Neuronal stem cell (in vitro differentiated cells): ENCODE measurements at regions not wholly inside any gene's neighbourhood (a gene's known extent, or its start where the extent isn't known, plus 50 kb on each side); places are given as distances from the start of the nearest gene placed in this dataset.
A peak's percentile ranks its signal among the peaks of the same experiment; 100 is the strongest.

ENCODE experiments used
- DNase-seq: peaks from one replicate; pipeline ENCODE4 v3.0.0-alpha.2; 2013; ENCODE audit warnings: low spot score
- H2AFZ ChIP-seq: one replicate; pipeline ENCODE4 v1.6.1; 2013; ENCODE audit warnings: mild to moderate bottlenecking, low read length, inconsistent platforms
- H2AK5ac ChIP-seq: 2 replicates; pipeline ENCODE4 v1.6.1; 2013; ENCODE audit warnings: low read depth, mild to moderate bottlenecking, inconsistent platforms, low read length, moderate library complexity, mixed read lengths
- H2BK120ac ChIP-seq: 2 replicates; pipeline ENCODE4 v1.6.1; 2013; ENCODE audit warnings: low read depth, mild to moderate bottlenecking, inconsistent platforms, low read length, moderate library complexity, mixed read lengths
- H2BK12ac ChIP-seq: one replicate; pipeline ENCODE4 v1.6.1; 2013; ENCODE audit warnings: low read length, inconsistent platforms
- H2BK15ac ChIP-seq: 2 replicates; pipeline ENCODE4 v1.6.1; 2013; ENCODE audit warnings: mild to moderate bottlenecking, low read length, inconsistent platforms, mixed read lengths
- H2BK5ac ChIP-seq: one replicate; pipeline ENCODE4 v1.6.1; 2013; ENCODE audit warnings: inconsistent platforms, mild to moderate bottlenecking, low read length, moderate library complexity
- H3K14ac ChIP-seq: one replicate; pipeline ENCODE4 v1.6.1; 2013; ENCODE audit warnings: low read length, inconsistent platforms
- H3K18ac ChIP-seq: 2 replicates; pipeline ENCODE4 v1.6.1; 2013; ENCODE audit warnings: low read length, inconsistent platforms
- H3K23ac ChIP-seq: 2 replicates; pipeline ENCODE4 v1.6.1; 2013; ENCODE audit warnings: low read depth, mild to moderate bottlenecking, mixed read lengths, low read length, inconsistent platforms; ENCODE audit not compliant: poor library complexity
- H3K27ac ChIP-seq: replicated peaks from 3 replicates; pipeline ENCODE4 v1.5.1; 2013; ENCODE audit warnings: low read length, inconsistent platforms
- H3K27me3 ChIP-seq, 3 experiments: 2 replicates each; pipeline ENCODE4 v1.6.1; 2013; ENCODE audit warnings: low read length in 3 of 3, mild to moderate bottlenecking in 2 of 3, inconsistent platforms in 1 of 3, low read depth in 1 of 3, mixed read lengths in 1 of 3, moderate library complexity in 1 of 3; ENCODE audit not compliant: control insufficient read depth in 3 of 3, insufficient read depth in 3 of 3
- H3K36me3 ChIP-seq, 2 donors: replicated peaks in 1 of 2; 2 replicates each; pipeline ENCODE4 v1.6.1; 2013; ENCODE audit warnings: low read length in 2 of 2; ENCODE audit not compliant: control insufficient read depth in 2 of 2, insufficient read depth in 2 of 2
- H3K4ac ChIP-seq: 2 replicates; pipeline ENCODE4 v1.6.1; 2013; ENCODE audit warnings: inconsistent platforms, mild to moderate bottlenecking, low read length, moderate library complexity
- H3K4me1 ChIP-seq, 2 donors: 1 replicate in 1 of 2; 2 replicates in 1 of 2; pipeline ENCODE4 v1.6.1; 2013; ENCODE audit warnings: low read length in 2 of 2, low read depth in 1 of 2; ENCODE audit not compliant: control insufficient read depth in 2 of 2, insufficient read depth in 1 of 2
- H3K4me2 ChIP-seq: one replicate; pipeline ENCODE4 v1.6.1; 2013; ENCODE audit warnings: mild to moderate bottlenecking, low read length, inconsistent platforms; ENCODE audit not compliant: insufficient read depth, poor library complexity, severe bottlenecking
- H3K4me3 ChIP-seq, 2 donors: 2 replicates each; pipeline ENCODE4 v1.5.1; 2013; ENCODE audit warnings: low read length in 2 of 2, mild to moderate bottlenecking in 2 of 2, inconsistent platforms in 1 of 2, moderate library complexity in 1 of 2
- H3K79me1 ChIP-seq: one replicate; pipeline ENCODE4 v1.6.1; 2013; ENCODE audit warnings: low read depth, mild to moderate bottlenecking, inconsistent platforms, low read length, moderate library complexity
- H3K9ac ChIP-seq: one replicate; pipeline ENCODE4 v1.6.1; 2013; ENCODE audit warnings: mild to moderate bottlenecking, low read depth, low read length, inconsistent platforms; ENCODE audit not compliant: poor library complexity
- H3K9me3 ChIP-seq, 2 donors: replicated peaks in 1 of 2; 2 replicates each; pipeline versions ENCODE3 to v1.6.1; 2013; ENCODE audit warnings: low read length in 2 of 2, mild to moderate bottlenecking in 2 of 2, inconsistent platforms in 1 of 2, low read depth in 1 of 2, mixed read lengths in 1 of 2, moderate library complexity in 1 of 2; ENCODE audit not compliant: control insufficient read depth in 2 of 2, insufficient read depth in 1 of 2
- H4K8ac ChIP-seq: one replicate; pipeline ENCODE4 v1.6.1; 2013; ENCODE audit warnings: low read depth, mild to moderate bottlenecking, inconsistent platforms, low read length, moderate library complexity
- H4K91ac ChIP-seq: one replicate; pipeline ENCODE4 v1.6.1; 2013; ENCODE audit warnings: low read length, low read depth, mild to moderate bottlenecking, inconsistent platforms; ENCODE audit not compliant: poor library complexity
- WGBS, 2 donors: extraction: QIAGEN DNeasy Blood & Tissue Kit; methylation state at CpG; one replicate each; pipeline ENCODE4 v1.1.7; 2013; ENCODE audit warnings: missing lambda C conversion rate in 2 of 2, mixed read lengths in 1 of 2; ENCODE audit not compliant: insufficient read length in 2 of 2, insufficient replicate concordance in 1 of 2; ENCODE audit errors: extremely low coverage in 2 of 2; 5-methylcytosine and 5-hydroxymethylcytosine counted together

DNA sequence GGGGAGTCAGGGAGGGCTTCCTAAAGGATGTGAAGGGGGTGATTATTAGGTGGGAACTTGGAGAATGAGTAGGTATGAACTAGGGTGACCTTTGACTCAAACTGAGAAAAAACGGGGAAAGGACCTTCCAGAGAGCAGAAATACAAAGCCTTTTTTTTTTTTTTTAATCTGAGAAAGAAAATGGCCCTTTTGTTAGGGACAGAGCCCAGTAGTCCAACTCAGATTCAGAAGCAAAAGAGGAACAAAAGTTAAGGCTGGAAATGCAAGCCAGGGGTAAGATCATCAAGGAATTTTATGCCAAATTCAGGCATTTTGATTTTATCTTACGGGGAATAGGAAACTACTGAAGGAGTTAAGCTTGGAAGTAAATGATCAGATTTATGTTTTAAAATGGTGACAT, 96.0 kb upstream of the SMYD2 start:
- H3K9me3 ChIP-seq, result peaks cover 0 to 3% of the 10 kb centered on the region in 2 donors
- H3K27ac ChIP-seq, result no peak overlapping the region
- no peak overlapping the region for H2BK12ac ChIP-seq
- peaks cover 4 to 10% of the 10 kb centered on the region in 2 donors for H3K4me1 ChIP-seq
- no CpG with 5 or more reads among the region's 2 CpGs for WGBS, 2 donors
- no peak overlapping the region for H4K8ac ChIP-seq
- DNase-seq, result no peak
- no peak overlapping the region for H3K4me3 ChIP-seq
- no peak overlapping the region for H2AK5ac ChIP-seq
- H2BK5ac ChIP-seq, result no peak overlapping the region
- no peak overlapping the region for H2BK15ac ChIP-seq
- no peak overlapping the region for H3K4me2 ChIP-seq
- H3K14ac ChIP-seq, result no peak overlapping the region
- no peak overlapping the region for H4K91ac ChIP-seq
- H3K18ac ChIP-seq, result no peak overlapping the region
- H3K4ac ChIP-seq, result no peak overlapping the region
- no peak overlapping the region for H3K9ac ChIP-seq
- no peak overlapping the region for H2BK120ac ChIP-seq
- H3K27me3 ChIP-seq, result peaks cover 0 to 58% (median 17%) of the 10 kb centered on the region in 3 experiments
- no peak overlapping the region for H2AFZ ChIP-seq
- no peaks in the 10 kb centered on the region for H3K36me3 ChIP-seq
- H3K23ac ChIP-seq, result no peak overlapping the region
- H3K79me1 ChIP-seq, result no peaks in the 10 kb centered on the region

DNA sequence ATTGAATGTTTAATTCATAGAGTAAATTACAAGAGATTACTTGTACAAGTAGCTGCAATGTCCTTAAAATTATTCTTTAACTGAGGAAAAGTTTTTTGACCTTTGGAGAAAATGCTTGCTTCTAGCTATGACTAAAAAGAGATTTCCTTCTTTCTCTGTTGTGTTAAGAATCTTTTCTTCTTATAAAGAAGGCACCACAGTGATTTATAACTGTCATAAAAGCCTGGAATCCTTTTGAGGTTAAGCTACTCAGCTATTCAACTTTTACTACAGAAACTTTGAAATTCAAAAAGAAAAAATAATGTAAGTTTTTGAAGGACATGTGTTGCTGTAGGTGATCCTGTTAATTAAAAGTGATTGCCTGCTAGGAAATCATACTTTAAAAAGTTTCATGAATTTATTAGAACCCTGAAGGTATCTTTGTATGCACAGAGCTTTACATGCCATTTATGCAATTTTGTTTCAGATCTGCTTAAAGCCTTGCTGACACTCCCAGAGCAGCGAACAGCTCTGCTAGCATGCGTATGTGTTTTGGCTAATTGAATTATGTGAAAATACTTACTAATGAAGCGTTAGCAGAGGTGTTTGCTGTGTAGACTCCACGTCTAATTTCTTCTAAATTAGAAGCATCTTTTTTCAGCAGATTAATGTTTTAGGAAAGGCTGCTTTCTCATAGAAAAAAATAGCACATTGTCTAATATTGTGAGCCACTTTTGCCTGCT, 94.7 kb upstream of the SMYD2 start:
- H3K4ac ChIP-seq, result no peak overlapping the region
- no peak overlapping the region for H3K4me2 ChIP-seq
- no peak for DNase-seq
- no peak overlapping the region for H4K91ac ChIP-seq
- H3K27me3 ChIP-seq, result peaks cover 0 to 67% (median 17%) of the 10 kb centered on the region in 3 experiments
- H2BK120ac ChIP-seq, result no peak overlapping the region
- no peak overlapping the region for H2BK15ac ChIP-seq
- H4K8ac ChIP-seq, result no peak overlapping the region
- H3K27ac ChIP-seq, result no peak overlapping the region
- H3K4me1 ChIP-seq, result peaks cover 4 to 10% of the 10 kb centered on the region in 2 donors
- H3K23ac ChIP-seq, result no peak overlapping the region
- H2AFZ ChIP-seq, result no peak overlapping the region
- no peak overlapping the region for H3K18ac ChIP-seq
- H3K9ac ChIP-seq, result no peak overlapping the region
- H2AK5ac ChIP-seq, result no peak overlapping the region
- no peaks in the 10 kb centered on the region for H3K36me3 ChIP-seq
- H2BK5ac ChIP-seq, result no peak overlapping the region
- no peak overlapping the region for H3K14ac ChIP-seq
- no CpG with 5 or more reads among the region's 4 CpGs for WGBS, 2 donors
- H2BK12ac ChIP-seq, result no peak overlapping the region
- no peaks in the 10 kb centered on the region for H3K79me1 ChIP-seq
- peaks cover 0 to 3% of the 10 kb centered on the region in 2 donors for H3K9me3 ChIP-seq
- H3K4me3 ChIP-seq, result no peak overlapping the region

DNA sequence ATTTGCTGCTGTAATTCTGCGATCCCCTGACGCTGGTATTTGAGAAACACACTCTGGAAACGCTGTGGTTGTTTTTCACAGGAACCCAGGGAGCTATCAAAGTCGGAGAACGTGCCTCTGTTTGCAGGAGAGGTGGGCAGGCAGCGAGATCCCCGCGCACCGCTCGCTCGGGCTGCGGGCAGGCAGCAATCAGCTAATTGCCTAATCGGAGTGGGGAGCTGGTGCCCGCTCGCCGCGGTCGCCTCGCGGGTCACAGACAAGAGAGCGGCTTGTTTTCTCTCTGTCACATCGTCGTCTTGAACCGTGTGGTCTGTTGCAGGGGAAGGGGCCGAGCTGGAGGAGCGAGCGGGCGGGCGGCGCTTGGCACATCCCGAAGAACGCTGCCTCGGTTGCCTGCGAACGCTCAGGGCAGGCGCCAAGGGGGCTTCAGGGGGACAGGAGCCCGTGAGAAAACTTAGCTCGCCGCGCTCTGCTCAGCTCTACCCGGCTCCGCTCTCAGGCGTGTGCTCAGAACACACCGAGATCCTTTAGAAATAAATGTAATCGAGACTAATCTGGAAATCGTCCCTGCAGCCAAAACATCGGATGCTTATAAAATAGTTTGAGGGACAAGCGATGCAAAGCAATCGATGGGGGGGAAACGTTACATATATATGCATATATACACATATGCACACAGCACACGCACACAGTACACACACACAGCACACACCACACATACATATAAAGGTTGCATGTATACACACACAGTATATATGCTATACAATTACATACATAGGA, 93.6 kb upstream of the SMYD2 start:
- Histone ChIP-seq H3K27me3 (peaks cover 0 to 69% (median 17%) of the 10 kb centered on the region in 3 experiments), H2BK15ac (peak overlapping the region; percentile 37)
- WGBS, 2 donors, result no CpG with 5 or more reads among the region's 51 CpGs

DNA sequence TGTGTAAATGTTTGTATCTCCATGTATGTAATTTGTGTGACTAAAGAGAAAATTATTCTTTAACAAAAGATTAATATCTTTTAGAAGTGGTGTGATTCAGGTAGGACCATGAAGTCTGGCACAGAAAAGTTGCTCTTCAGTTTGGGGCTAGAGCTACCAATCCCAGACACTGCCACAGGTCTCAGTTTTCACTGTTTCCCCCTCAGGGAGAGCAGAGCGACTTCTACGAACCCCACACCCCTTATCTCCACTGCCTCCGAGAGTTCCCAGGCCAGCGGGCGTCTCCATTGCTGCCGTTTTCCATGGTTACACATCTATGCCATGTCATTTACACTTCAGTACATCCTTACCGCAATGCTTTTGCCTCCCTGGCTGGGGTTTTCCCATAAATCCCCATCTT, 93.0 kb upstream of the SMYD2 start:
- H2BK12ac ChIP-seq, result no peak overlapping the region
- no peaks in the 10 kb centered on the region for H3K36me3 ChIP-seq
- H4K8ac ChIP-seq, result no peak overlapping the region
- H3K23ac ChIP-seq, result no peak overlapping the region
- no peak overlapping the region for H3K4me3 ChIP-seq
- no peak overlapping the region for H3K27ac ChIP-seq
- peaks cover 0 to under 1% of the 10 kb centered on the region in 2 donors for H3K9me3 ChIP-seq
- peaks cover 0 to 69% (median 17%) of the 10 kb centered on the region in 3 experiments for H3K27me3 ChIP-seq
- no peak overlapping the region for H3K4me2 ChIP-seq
- no peak overlapping the region for H2BK5ac ChIP-seq
- H2AFZ ChIP-seq, result no peak overlapping the region
- no peak for DNase-seq
- no peak overlapping the region for H4K91ac ChIP-seq
- H3K18ac ChIP-seq, result peak overlapping the region; percentile 72
- peaks cover 4 to 12% of the 10 kb centered on the region in 2 donors for H3K4me1 ChIP-seq
- no peaks in the 10 kb centered on the region for H3K79me1 ChIP-seq
- no peak overlapping the region for H2AK5ac ChIP-seq
- WGBS, 2 donors, result no CpG with 5 or more reads among the region's 7 CpGs
- H2BK15ac ChIP-seq, result no peak overlapping the region
- H3K9ac ChIP-seq, result no peak overlapping the region
- H3K4ac ChIP-seq, result no peak overlapping the region
- no peak overlapping the region for H2BK120ac ChIP-seq
- no peak overlapping the region for H3K14ac ChIP-seq

More for the DNA sequence above, 93.6 kb upstream of the SMYD2 start:
- Histone ChIP-seq H4K91ac (no peak overlapping the region), H2AK5ac (no peak overlapping the region), H3K18ac (peak overlapping the region; percentile 94), H2BK5ac (no peak overlapping the region), H4K8ac (no peak overlapping the region), H2AFZ (peak overlapping the region; percentile 91), H3K27ac (no peak overlapping the region), H3K23ac (no peak overlapping the region), H3K14ac (no peak overlapping the region), H3K36me3 (no peaks in the 10 kb centered on the region), H3K9me3 (peaks cover 0 to 3% of the 10 kb centered on the region in 2 donors), H3K4me2 (peak overlapping the region; percentile 68), H3K9ac (peak overlapping the region; percentile 53), H3K4me1 (peaks cover 4 to 10% of the 10 kb centered on the region in 2 donors), H3K4ac (no peak overlapping the region), H3K79me1 (no peaks in the 10 kb centered on the region), H2BK120ac (no peak overlapping the region), H3K4me3 (peak overlapping the region; percentile 22 to 76), H2BK12ac (peak overlapping the region; percentile 69)
- no peak for DNase-seq
